BE2C (cell line): ENCODE measurements at regions not wholly inside any gene's neighbourhood (a gene's known extent, or its start where the extent isn't known, plus 50 kb on each side); places are given as distances from the start of the nearest gene placed in this dataset.
"Not testable (repeated sequence)": the region's sequence is repeated elsewhere in the genome, so short reads cannot be mapped to it uniquely, and the experiment has no call there.

Experiments
- DNase-seq: peaks from one replicate; pipeline ENCODE4 v3.0.0-alpha.2; 2020
- H3K27me3 ChIP-seq: fragments of 250-450 bp; sonication (Bioruptor Pico); 2 replicates; pipeline ENCODE4 v1.5.1; 2020; ENCODE audit warnings: mild to moderate bottlenecking
- H3K36me3 ChIP-seq: fragments of 250-450 bp; sonication (Bioruptor Pico); 2 replicates; pipeline ENCODE4 v1.5.1; 2020; ENCODE audit warnings: mild to moderate bottlenecking
- H3K4me1 ChIP-seq: fragments of 250-450 bp; sonication (Bioruptor Pico); 2 replicates; pipeline ENCODE4 v1.5.1; 2020
- H3K4me3 ChIP-seq: 2 replicates; pipeline ENCODE4 v1.5.1; 2011; ENCODE audit warnings: low read depth, low read length
- H3K9me3 ChIP-seq: fragments of 250-450 bp; sonication (Bioruptor Pico); 2 replicates; pipeline ENCODE4 v1.5.1; 2020
- CTCF ChIP-seq: IDR thresholded peaks from 2 replicates; pipeline ENCODE4 v1.5.1; 2012; ENCODE audit warnings: mild to moderate bottlenecking, low read depth, low read length

GRCh38 chr20:7799862-7800261 is 140.4 kb downstream of the HAO1 start:
- H3K4me1 ChIP-seq = no peaks in the 10 kb centered on the region
- no peak overlapping the region for H3K4me3 ChIP-seq
- TF ChIP-seq CTCF = no peak
- H3K9me3 ChIP-seq = no peaks in the 10 kb centered on the region
- DNase-seq = no peak
- no peaks in the 10 kb centered on the region for H3K36me3 ChIP-seq
- peaks cover 12% of the 10 kb centered on the region for H3K27me3 ChIP-seq

- peak; percentile 24 for DNase-seq
- H3K4me1 ChIP-seq, H3K27me3 ChIP-seq, H3K36me3 ChIP-seq, H3K9me3 ChIP-seq: not testable (repeated sequence)
- peak overlapping the region; percentile 22 for H3K4me3 ChIP-seq
These were observed 136.7 kb downstream of the HAO1 start for GRCh38 chr20:7803411-7804151.

GRCh38 chr20:7806831-7807230 is 133.4 kb downstream of the HAO1 start:
- no peak overlapping the region for H3K4me3 ChIP-seq
- H3K27me3 ChIP-seq = peaks cover 16% of the 10 kb centered on the region
- no peak for TF ChIP-seq CTCF
- H3K4me1 ChIP-seq = no peaks in the 10 kb centered on the region
- H3K36me3 ChIP-seq = no peaks in the 10 kb centered on the region
- no peaks in the 10 kb centered on the region for H3K9me3 ChIP-seq
- no peak for DNase-seq

GRCh38 chr20:7817286-7817685 is 123.0 kb downstream of the HAO1 start:
- no peak for DNase-seq
- no peak for TF ChIP-seq CTCF

GRCh38 chr20:7818477-7818876 is 121.8 kb downstream of the HAO1 start:
- Histone ChIP-seq H3K4me3 (no peak overlapping the region), H3K27me3 (no peaks in the 10 kb centered on the region), H3K36me3 (no peaks in the 10 kb centered on the region), H3K4me1 (no peaks in the 10 kb centered on the region), H3K9me3 (no peaks in the 10 kb centered on the region)
- no peak for TF ChIP-seq CTCF
- DNase-seq = no peak

More at GRCh38 chr20:7817286-7817685, 123.0 kb downstream of the HAO1 start:
- Histone ChIP-seq H3K4me1 (no peaks in the 10 kb centered on the region), H3K9me3 (no peaks in the 10 kb centered on the region), H3K27me3 (no peaks in the 10 kb centered on the region), H3K4me3 (no peak overlapping the region), H3K36me3 (no peaks in the 10 kb centered on the region)

GRCh38 chr20:7820897-7821296 is 119.4 kb downstream of the HAO1 start:
- H3K4me1 ChIP-seq = no peaks in the 10 kb centered on the region
- H3K36me3 ChIP-seq = no peaks in the 10 kb centered on the region
- DNase-seq = no peak
- H3K4me3 ChIP-seq = no peak overlapping the region
- peaks cover 6% of the 10 kb centered on the region; the same call in 1 of the 2 replicates for H3K27me3 ChIP-seq
- TF ChIP-seq CTCF = no peak
- H3K9me3 ChIP-seq = no peaks in the 10 kb centered on the region
